ENCODE measurements at regions not wholly inside any gene's neighbourhood (a gene's known extent, or its start where the extent isn't known, plus 50 kb on each side); places are given as distances from the start of the nearest gene placed in this dataset.

- TF ChIP-seq CTCF (IDR thresholded peaks at IDR 0.05; ENCODE audit: low read depth, low read length), result no peak
- TF ChIP-seq, protein P1, sequence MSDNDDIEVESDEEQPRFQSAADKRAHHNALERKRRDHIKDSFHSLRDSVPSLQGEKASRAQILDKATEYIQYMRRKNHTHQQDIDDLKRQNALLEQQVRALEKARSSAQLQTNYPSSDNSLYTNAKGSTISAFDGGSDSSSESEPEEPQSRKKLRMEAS (IDR thresholded peaks at IDR 0.05; ENCODE audit: low read depth, low read length), result no peak
- no peak for TF ChIP-seq MYC (IDR thresholded peaks at IDR 0.05; ENCODE audit: low read depth, low read length)
- no peak for TF ChIP-seq POLR2A (IDR thresholded peaks at IDR 0.05; ENCODE audit: extremely low read depth, insufficient read length)
These were observed 93.6 kb upstream of the SNTG2 start for GRCh38 chr2:857081-857480.

Measured in NB4 (cell line).